G401.6 (cell line): ENCODE measurements at regions not wholly inside any gene's neighbourhood (a gene's known extent, or its start where the extent isn't known, plus 50 kb on each side); places are given as distances from the start of the nearest gene placed in this dataset.
"Not testable (repeated sequence)": the region's sequence is repeated elsewhere in the genome, so short reads cannot be mapped to it uniquely, and the experiment has no call there.

Experiments used
- FAIRE-seq: peaks from 2 replicates; lab custom pipeline; 2012; peaks lifted over from hg19 to GRCh38; lab: Jason Lieb, UNC

DNA sequence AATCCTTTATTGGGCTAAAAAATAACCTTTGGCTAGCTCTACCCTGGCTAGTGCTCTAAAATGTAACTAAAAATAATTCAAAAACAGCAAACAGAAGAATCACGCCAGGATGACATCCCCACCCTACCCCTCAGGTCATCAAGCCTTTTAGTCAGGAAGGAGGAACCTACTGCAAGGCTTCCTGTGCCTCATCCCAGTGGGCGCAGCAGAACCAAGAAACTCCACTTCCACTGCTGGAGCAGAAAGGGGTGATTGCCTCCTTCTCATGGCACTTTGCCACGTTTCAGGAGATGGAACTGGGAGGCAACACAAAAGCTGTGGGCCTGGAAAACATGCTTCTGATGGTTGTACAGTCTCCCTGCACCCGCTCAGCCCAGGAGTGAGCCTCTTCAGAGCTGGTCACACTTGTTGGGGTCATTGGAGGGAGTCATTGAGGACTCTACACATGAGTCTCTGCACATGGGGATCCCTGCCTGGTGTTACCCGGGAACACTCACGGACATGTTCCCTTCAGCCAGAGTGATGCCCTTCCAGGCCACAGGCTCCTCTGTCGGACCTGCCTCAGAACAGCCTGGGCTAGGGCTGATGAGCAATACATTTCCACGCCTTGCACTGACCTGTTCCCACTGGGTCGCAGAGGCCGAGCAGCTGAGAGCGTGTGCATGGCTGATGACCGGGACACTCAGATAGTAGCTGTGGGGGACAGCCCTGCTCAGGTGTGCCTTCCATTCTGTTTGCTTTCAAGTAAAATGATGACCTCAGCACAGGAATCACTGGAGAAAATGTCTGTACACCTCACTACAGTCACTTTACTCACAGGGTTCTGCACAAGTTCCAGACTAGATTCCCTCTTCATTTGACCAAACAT is 355.3 kb downstream of the FGFR2 start:
- FAIRE-seq = no peak

DNA sequence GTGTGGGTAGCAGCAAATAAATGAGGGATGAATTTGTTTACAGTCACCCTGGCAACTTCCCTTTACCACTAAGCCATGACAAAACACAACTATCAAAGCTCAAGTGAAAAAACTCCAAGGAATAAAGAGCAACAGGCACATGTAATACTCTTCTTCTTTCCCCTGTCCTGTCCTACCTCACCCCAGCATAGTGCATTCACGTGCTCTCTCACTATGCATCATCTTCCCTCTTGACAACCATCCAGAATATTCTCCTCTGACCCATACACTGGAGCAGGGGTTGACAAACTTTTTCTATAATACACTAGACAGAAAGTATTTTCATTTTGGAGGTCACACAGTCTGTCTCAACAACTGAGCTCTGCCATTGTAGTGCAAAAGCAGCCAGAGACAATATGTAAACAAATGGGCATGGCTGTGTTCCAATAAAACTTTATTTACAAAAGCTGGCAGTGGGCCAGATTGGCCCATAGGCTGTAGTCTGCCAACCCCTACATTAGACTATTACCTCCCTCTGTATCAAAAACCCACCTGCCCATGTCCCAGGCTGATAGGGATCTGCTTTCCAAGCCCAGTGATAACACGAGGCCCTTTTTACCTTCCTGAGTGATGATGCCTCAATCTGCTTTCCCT is 354.5 kb downstream of the FGFR2 start:
- FAIRE-seq = no peak

DNA sequence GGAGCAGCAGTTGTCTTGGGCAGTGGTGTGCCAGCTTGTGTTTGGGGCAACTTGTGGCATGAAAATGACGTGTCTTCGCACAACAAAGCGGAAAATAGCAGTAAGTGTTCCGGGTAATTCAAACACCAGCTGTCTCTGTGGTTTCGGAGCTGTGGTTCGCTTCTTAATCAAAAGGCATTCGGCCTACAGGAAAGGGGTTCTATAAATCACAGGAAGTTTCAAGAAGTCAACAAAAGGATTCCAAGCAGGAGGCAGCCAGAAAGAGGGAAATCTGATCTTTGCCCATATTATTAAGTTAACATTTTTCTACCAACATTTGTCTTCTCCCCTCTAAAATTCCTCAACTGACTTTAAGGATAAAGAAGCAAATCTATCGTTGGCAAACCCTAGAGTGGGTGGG is 353.4 kb downstream of the FGFR2 start:
- FAIRE-seq = no peak

DNA sequence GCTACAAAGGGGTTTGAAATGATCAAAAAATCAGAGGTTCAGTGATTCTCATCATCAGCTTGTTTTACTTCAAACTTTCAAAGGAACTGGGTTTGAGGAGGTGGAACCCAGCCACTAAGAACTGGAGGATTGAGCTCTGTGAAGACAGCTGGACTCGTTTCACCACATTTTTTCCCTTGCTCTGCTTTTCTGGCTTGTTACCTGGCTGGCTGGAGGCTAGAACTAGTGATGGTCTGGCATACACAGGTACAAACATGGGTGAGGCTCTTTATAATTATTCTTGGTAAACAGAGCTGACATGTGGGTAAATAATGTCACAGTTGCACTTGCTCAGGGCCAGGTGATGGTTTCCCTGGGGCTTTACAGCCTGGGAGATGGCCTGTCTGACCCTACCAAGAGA is 352.5 kb downstream of the FGFR2 start:
- no peak for FAIRE-seq

DNA sequence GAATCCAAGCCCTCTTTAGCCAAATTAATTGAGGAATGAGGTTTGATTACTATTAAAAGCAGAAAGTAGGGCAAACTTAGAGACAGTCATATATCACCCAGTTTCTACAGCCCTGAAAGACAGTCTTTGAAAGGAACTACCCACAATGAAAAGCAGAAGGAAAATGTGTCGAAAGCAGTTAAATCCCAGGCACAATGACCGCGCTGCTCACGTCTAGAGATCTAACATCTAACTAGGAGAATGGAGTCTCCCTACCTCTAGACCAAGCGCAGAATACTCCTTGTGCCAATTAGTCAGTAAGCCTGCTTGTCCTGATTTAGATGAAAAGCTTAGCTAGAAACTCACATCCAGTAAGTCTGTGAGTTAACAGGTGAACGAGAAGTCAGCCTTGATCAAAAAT is 350.0 kb downstream of the FGFR2 start:
- FAIRE-seq = no peak

DNA sequence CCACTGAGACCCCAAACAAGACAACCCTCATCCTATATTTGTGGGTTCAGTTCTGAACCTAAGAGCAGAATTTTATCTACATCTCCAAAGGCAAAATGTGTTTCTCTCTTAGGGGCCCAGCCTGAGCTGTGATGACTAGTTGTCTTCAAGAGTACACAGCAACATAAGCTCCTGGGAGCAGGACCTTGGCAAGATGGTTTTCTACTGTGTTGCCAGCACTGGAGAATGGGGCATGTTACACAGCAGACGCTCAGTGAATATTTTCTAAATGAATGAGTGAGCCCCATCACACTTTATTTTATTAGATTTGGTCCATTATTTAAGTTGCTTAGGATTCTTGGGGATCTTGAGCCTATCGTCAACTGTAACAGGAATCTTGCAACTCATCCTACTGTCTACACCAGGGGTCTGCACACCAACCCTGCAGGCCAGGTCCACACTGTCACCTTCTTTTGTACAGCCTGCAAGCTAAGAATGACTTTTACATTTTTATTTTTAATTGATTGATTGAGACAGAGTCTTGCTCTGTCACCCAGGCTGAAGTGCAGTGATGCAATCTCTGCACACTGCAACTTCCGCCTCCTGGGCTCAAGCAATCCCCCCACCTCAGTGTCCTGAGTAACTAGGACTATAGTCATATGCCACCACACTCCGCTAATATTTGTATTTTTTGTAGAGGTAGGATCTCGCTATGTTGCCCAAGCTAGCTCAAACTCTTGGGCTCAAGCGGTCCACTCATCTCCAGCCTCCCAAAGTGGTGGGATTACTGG is 347.1 kb downstream of the FGFR2 start:
- no peak for FAIRE-seq

DNA sequence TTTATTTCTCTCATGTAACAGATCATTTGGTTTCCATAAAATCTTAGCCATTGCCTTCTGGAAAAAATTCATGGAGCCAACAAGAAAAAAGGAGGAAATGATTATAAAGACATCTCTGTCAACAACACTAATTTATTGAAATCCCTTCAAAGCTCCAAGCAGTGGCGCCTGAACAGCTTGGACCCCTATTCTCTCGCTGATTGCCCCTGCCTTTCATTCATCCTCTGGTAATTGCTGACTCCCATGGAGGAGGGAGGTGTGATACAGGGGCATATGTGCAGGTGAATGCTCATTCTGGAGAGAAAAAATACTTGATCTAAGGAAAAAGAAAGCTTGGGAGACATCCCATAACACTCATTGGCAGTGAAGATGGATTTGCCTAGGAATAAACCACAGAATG is 345.5 kb downstream of the FGFR2 start:
- FAIRE-seq = no peak

DNA sequence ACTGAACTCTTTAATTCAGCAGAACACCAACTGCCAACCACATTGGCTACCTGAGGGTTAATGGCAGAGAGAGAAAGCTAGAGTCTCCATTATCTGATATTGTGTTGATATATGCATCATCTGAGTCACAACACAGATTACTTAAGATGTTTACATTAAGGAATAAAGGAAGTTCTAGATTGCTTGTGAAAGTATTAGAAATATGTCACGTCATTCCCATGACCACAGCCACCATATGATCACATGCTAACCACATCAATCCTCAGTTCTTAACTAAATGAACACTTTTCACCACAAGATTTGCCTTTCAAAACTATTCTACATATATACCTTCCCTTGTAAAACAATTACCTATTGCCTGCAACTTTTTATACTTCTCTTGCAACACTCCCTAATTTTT is 337.9 kb downstream of the FGFR2 start:
- FAIRE-seq = no peak

DNA sequence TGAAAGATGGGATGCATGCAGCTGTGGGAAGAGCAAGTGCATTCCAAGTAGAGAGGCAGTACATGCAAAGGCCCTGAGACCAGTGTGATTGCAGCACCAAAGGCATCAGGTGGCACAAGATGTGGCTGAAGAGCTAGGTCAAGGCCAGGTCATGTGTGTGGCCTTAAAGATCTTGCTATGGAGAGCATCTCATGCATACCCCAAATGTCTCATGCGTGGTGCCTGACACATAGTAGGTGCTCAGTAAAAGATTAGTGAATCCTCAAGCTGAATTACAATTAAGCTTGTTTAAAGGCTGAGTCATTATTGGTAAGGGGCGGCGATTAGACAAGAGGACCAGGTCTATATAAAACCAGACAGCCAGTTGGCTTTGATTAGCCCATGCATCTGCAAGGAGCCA is 336.6 kb downstream of the FGFR2 start:
- no peak for FAIRE-seq

DNA sequence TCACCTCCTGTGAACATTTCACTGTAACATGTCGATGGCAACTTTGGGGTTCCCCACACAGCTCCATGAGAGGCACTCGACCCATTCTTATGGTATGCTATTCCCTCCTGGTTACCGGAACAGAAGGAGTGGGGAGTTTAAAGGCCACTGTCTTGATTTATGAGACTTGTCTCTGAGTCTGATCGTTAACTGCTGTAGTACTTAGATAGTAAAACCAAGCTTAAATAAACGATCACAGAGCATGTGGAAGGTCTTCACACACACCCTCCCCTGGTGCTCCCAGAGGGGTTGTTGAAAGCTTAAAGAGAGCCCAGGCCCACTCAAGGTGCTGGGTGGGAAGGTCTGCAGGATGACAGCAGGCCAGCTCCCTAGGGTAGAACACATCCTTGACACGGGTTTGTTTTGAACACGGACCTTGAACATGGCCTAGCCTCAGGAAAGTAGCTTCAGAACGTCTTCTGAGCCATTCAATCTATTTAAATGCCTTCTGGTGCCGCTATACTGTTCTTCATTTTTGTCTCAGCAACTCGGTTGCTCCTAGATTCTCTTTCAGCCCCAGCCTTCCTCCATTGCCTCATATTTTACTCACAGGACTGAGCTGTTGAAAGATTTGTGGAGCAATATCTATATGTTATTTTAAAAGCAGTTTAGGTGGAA is 335.3 kb downstream of the FGFR2 start:
- FAIRE-seq = no peak

DNA sequence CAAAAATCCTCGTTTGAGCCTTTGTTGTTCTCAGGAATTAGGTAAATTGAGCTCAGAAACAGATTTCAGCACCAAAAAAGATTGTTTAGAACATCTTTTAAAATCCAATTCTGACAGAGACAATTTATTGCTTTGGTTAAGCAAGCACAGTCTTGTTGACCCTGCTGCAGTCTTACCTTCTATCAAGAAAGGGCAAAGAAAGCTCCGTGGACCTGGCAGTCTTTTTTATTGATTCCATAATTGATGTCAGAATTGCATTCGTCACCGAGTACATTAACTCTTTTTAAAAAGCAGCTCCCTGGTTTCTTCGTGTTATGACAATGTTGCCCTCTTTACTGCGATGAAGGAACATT is 334.8 kb downstream of the FGFR2 start:
- FAIRE-seq = no peak

DNA sequence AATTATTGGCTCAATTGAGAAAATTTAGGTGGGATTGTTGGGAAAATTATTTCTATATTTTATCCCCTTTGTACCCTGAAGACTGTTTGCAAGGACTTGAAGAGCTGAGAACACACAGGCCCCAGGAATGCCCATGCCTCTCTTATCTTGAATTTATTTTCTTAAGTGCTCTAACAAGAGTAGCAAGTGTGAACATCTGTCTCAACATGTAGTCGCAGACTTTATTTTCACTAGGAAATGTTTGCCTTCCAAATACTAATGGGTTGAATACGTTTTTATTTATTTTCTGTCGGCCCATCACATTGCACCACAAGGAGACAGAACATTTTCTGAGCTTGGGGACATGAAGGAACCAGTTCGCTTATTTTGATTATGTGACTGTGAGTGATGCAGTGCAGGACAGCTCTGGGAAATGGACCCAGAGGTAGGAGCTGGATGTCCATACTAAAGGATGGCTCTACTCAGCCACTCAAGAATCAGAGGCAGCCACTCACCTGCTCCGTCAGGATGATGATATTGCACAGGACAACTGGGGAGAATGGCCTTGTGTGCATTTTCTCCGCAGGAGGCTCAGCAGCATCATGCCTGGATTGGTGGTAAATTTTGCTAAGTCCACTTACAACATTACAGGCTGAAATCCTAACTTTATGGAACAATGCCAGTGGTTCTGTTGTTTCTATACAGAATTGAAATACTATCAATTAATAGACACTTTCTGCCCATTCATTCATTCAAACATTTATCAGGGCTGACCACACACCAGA is 332.7 kb downstream of the FGFR2 start:
- no peak for FAIRE-seq

DNA sequence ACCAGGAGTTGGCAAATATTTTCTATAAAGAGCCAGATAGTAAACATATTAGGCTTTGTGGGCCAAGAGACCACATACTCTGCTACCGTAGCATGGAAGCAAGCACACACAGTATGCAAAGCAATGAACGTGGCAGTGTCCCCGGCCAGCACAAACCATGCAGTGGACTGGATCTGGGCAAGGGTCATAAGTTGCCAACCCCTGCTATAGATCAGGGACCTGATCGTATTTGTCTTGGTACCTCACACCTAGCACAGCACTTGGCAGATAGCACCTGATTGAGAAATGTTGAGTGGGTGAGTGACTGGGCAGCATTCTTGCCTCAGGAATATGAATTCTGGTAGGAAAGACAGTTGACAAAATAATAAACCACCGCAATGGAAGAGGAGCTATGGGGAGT is 331.9 kb downstream of the FGFR2 start:
- no peak for FAIRE-seq

DNA sequence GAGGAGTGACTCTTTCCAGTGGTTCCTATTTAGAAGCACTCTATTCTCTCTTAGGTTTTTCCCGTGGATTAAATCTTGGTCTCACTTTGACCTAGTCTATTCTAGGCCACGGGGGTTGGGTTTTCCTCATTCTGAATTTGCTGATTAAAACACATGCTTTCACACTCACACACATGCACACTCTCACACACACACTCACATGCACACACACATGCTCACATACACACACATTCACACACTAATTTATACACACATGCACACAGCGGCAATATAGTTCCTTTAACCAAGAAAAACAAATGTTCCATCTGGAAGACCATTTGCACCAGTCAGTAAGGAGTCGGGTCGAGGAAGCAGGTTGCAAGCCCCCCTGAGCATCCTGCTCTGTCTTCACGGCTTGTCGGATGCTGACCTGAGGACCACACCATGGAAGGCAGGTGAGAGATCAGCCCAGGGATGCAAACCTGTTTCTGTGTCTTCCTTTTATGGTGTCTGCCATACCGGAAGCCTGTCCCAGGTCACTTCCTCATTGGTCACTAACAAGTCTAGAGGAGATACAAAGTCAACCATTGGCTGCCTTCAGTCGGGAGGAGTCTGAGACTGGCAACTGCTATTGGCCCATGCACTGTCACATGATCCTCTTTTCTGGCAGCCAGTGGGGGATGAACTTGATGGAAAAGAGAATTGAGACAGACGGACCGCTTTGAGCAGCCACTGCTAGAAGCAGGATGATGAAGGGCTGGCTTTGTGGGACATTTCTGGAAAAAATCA is 330.8 kb downstream of the FGFR2 start:
- no peak for FAIRE-seq

DNA sequence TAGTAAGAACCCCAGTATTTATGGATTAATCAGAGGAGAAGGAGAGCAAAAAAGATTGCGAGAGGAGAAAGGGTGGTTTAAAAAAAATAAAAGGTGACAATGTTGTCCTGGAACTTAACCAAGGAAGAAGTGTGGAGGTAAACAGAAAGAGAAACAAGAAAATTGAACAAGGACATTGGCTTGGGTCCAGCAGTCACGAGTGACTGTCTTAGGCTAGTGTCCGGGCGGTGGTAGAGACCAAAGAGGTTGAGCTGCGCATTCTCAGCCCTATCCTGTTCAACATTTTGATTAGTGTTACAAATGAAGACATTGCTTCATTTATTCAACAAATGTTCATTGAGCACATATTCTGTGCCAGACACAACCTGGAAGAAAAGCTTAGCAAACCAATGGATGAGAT is 329.9 kb downstream of the FGFR2 start:
- no peak for FAIRE-seq

DNA sequence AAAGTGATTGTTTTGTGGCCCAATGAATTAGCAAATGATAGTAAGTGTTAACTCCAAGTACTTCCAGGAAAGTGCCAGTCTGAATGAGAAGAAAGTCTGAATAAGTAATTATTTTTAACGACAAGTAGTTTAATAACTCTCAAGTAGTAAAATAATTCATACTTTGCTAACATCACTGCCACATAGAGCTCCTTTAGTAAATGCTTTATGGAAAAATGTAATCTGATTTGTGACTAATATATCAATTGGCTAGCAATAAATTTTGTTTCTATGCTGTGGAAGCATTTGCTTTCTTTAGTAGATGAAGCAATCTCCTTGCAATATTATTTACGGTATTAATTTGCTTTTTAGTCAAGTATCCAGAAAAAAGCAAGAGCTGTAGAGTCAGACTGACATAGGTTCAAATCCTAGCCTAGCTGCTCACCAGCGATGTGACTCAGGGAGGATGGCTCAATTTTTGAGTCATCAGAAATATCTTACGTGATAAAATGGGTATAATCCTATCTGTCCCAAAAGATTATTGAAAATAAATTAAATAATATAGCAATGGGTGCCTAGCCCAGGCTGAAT is 329.3 kb downstream of the FGFR2 start:
- FAIRE-seq = no peak

DNA sequence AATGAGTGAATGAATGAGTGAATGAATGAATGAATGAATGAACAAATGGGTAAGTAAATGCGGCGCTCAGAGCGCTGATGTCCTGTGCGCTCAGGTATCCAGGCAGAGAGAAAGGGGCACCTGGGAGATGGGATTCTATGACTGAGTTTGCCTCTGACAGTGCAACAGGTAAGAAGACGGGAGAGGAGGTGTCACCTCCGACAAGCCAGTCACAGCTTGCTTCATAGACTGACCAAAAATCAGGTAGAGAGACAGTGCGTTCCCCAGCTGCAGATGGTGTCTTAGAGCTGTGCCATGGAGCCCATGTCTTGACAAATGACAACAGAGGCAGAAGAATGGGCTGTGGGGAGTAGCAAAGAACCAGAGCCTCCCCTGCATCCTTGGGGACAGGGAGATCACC is 327.3 kb downstream of the FGFR2 start:
- FAIRE-seq = no peak

DNA sequence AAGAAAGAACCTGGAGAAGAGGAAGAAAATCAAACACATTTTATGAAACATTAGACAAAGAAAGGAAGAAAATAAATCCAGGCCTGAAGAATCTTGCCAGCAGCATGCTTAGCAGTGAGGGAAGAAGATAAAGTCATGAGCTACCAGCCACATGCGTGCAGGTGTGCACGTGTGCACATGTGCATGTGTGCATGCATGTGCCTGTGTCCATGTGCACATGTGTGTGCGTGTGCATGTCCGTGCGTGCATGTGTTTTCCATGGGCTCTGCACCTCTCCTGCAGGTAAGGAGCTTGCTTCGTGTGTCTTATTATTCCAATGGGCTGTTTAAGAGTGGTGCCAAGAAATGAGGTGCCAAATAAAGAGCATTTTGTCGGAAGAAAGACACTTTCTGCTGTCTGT is 322.2 kb downstream of the FGFR2 start:
- FAIRE-seq = no peak

DNA sequence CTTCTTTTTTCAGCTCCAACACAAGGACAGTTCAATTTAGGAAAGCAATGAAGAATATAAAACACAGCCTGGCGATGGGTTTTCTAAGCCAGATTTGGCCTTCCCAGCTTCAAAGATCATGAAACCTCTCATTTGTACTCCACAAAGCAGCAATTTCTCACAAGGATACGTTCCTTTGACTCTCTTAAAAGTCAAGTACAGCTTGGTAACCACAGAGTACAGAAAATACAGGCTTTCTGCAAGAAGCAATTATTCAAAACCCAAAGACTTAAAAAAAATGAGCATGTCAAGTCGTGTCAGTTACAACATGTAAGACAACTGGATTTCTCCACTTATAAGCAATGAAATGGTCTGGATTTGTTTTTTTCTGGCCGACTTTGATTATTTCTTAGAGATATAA is 321.4 kb downstream of the FGFR2 start:
- FAIRE-seq = no peak

DNA sequence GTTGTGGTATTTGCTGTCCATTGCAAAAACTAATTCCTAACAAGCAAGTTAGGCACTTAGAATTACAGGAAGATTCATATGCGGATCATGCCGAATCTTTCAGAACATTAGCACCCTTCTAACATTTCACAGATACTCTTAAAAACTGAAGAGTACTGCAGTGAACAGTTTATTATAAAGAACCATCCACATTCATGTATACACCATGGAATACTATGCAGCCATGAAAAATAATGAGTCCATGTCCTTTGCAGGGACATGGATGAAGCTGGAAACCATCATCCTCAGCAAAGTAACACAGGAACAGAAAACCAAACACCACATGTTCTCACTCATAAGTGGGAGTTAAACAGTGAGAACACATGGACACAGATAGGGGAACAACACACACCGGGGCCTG is 319.9 kb downstream of the FGFR2 start:
- FAIRE-seq = not testable (repeated sequence)

DNA sequence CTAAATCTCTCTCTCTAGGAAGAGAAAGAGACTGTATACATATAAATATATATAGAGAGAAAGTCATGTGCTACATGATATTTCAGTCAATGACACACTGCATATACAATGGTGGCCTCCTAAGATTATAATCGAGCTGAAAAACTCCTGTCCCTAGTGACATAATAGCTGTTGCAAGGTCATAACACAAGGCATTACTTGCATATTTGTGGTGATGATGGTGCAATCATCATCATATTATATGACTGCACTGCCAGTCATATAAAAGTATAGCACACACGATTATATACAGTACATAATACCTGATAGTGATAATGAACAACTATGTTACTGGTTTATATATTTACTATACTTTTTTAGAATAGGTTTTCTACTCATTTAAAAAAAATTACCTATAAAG is 316.7 kb downstream of the FGFR2 start:
- FAIRE-seq = no peak
